Endothelial cell of umbilical vein (primary cell): ENCODE measurements at regions not wholly inside any gene's neighbourhood (a gene's known extent, or its start where the extent isn't known, plus 50 kb on each side); places are given as distances from the start of the nearest gene placed in this dataset.

Experiments
- BruUV-seq: library from RNA; stranded (reverse); fragments of 400-500 nt; replicated peaks from 2 replicates; lab custom pipeline; 2021; lab: Mats Ljungman, UMichigan
- CTCF ChIA-PET: fragments of 300-600, 350-600 bp; sonication (Branson Sonifier 250); formaldehyde crosslinking; loops from one replicate; lab custom pipeline; 2021; ENCODE audit warnings: antibody characterized with exemption, inconsistent platforms; lab: Charles Lee
- POLR2A ChIA-PET: fragments of 300-600, 350-600 bp; sonication (Branson Sonifier 250); formaldehyde crosslinking; loops from one replicate; lab custom pipeline; 2021; ENCODE audit warnings: antibody characterized with exemption, inconsistent platforms; lab: Charles Lee
- DNase-seq: peaks from one replicate; pipeline ENCODE4 v3.0.0-alpha.2; 2011; ENCODE audit warnings: low read depth, low spot score
- FAIRE-seq: peaks from 2 replicates; lab custom pipeline; 2011; peaks lifted over from hg19 to GRCh38; lab: Jason Lieb, UNC
- H2AFZ ChIP-seq: 2 replicates; pipeline ENCODE4 v1.6.0; 2012; ENCODE audit warnings: low read depth, low read length, control low read depth, inconsistent platforms
- H3K27ac ChIP-seq: 2 replicates; pipeline ENCODE4 v1.5.1; 2011; ENCODE audit warnings: low read depth, mild to moderate bottlenecking, control low read depth, low read length, moderate library complexity; ENCODE audit not compliant: insufficient read depth
- H3K27me3 ChIP-seq, 2 experiments: 2 replicates each; pipeline versions ENCODE4 v1.6.0 to v1.6.1; 2011; ENCODE audit warnings: low read length in 2 of 2, mixed read lengths in 1 of 2; ENCODE audit not compliant: control insufficient read depth in 2 of 2, insufficient read depth in 2 of 2
- H3K36me3 ChIP-seq, 2 experiments: 2 replicates in 1 of 2; 3 replicates in 1 of 2; pipeline ENCODE4 v1.5.1; 2011; ENCODE audit warnings: low read length in 2 of 2, mild to moderate bottlenecking in 1 of 2, moderate library complexity in 1 of 2; ENCODE audit not compliant: control insufficient read depth in 2 of 2, insufficient read depth in 2 of 2; ENCODE audit errors: extremely low read depth in 1 of 2
- H3K4me1 ChIP-seq: 3 replicates; pipeline ENCODE4 v1.5.1; 2011; ENCODE audit warnings: mild to moderate bottlenecking, low read length; ENCODE audit not compliant: control insufficient read depth, insufficient read depth; ENCODE audit errors: extremely low read depth
- H3K4me2 ChIP-seq: 2 replicates; pipeline ENCODE4 v1.6.1; 2011; ENCODE audit warnings: low read length, control low read depth, mixed read lengths; ENCODE audit not compliant: insufficient read depth
- H3K4me3 ChIP-seq, 3 experiments: fragments of 200-600 bp in 1 of 3; sonication (generic), shearing (Covaris generic) in 1 of 3; replicated peaks in 1 of 3; 2 replicates each; pipeline ENCODE4 v1.5.1; 2011 to 2016; ENCODE audit warnings: control low read depth in 3 of 3, low read length in 3 of 3, mild to moderate bottlenecking in 2 of 3, inconsistent platforms in 1 of 3, low read depth in 1 of 3, moderate library complexity in 1 of 3; ENCODE audit not compliant: insufficient read depth in 1 of 3
- H3K79me2 ChIP-seq: 2 replicates; pipeline ENCODE4 v1.6.0; 2012; ENCODE audit warnings: low read length, inconsistent platforms; ENCODE audit not compliant: control insufficient read depth, insufficient read depth
- H3K9ac ChIP-seq: replicated peaks from 2 replicates; pipeline ENCODE3; 2011; ENCODE audit warnings: low read length, control low read depth; ENCODE audit not compliant: insufficient read depth; ENCODE audit errors: extremely low read depth
- H3K9me1 ChIP-seq: replicated peaks from 3 replicates; pipeline ENCODE4 v1.6.0; 2011; ENCODE audit warnings: mild to moderate bottlenecking, low read length; ENCODE audit not compliant: control insufficient read depth, insufficient read depth; ENCODE audit errors: extremely low read depth
- H3K9me3 ChIP-seq: replicated peaks from 2 replicates; pipeline ENCODE4 v1.5.1; 2012; ENCODE audit warnings: low read length, inconsistent platforms; ENCODE audit not compliant: control insufficient read depth, insufficient read depth
- H4K20me1 ChIP-seq: replicated peaks from 2 replicates; pipeline ENCODE3; 2011; ENCODE audit warnings: mild to moderate bottlenecking, low read length; ENCODE audit not compliant: control insufficient read depth, insufficient read depth; ENCODE audit errors: extremely low read depth
- EZH2 ChIP-seq: IDR thresholded peaks from 2 replicates; pipeline ENCODE4 v1.6.1; 2012; ENCODE audit warnings: borderline replicate concordance, low read depth, mild to moderate bottlenecking, moderate library complexity, low read length, inconsistent platforms; ENCODE audit not compliant: severe bottlenecking
- FOS ChIP-seq: IDR thresholded peaks from 2 replicates; pipeline ENCODE4 v1.6.1; 2011; ENCODE audit warnings: mild to moderate bottlenecking, low read length, moderate library complexity, borderline replicate concordance; ENCODE audit not compliant: insufficient read depth
- GATA2 ChIP-seq: IDR thresholded peaks from 2 replicates; pipeline ENCODE4 v1.7.0; 2011; ENCODE audit warnings: low read depth, mild to moderate bottlenecking, moderate library complexity, mixed read lengths, low read length; ENCODE audit not compliant: insufficient read length, insufficient read depth
- JUN ChIP-seq: IDR thresholded peaks from 2 replicates; pipeline ENCODE4 v1.6.1; 2011; ENCODE audit warnings: borderline replicate concordance, low read depth; ENCODE audit not compliant: insufficient read length, insufficient read depth
- MYC ChIP-seq: IDR thresholded peaks from one replicate; pipeline ENCODE4 v1.6.1; 2011; ENCODE audit warnings: mild to moderate bottlenecking, low read depth, low read length
- POLR2A ChIP-seq: IDR thresholded peaks from 2 replicates; pipeline ENCODE4 v1.6.1; 2012; ENCODE audit warnings: low read depth, mild to moderate bottlenecking, control low read depth, low read length
- POLR2AphosphoS5 ChIP-seq: IDR thresholded peaks from 2 replicates; pipeline ENCODE4 v1.6.1; 2012; ENCODE audit warnings: low read depth, mild to moderate bottlenecking, control low read depth, low read length, moderate library complexity; ENCODE audit not compliant: insufficient read depth
- dilution Hi-C: fragments of 300-500 bp; cut with MboI; formaldehyde crosslinking; loops from one replicate; pipeline ENCODE4 v1.15.0; 2019; ENCODE audit warnings: low sequenced_read_pairs; ENCODE audit not compliant: extremely low pct_ligation_motif_present
- intact Hi-C: fragments of 100-400 bp; cut with micrococcal nuclease; formaldehyde crosslinking; loops from one replicate; pipeline ENCODE4 v1.10.0; 2022
- TF ChIP-seq, protein P1 (sequence below): IDR thresholded peaks from 2 replicates; pipeline ENCODE4 v1.6.1; 2011; ENCODE audit not compliant: insufficient read depth, insufficient read length
- TF ChIP-seq, protein P2 (sequence below), 2 donors: IDR thresholded peaks; 1 replicate in 1 of 2; 2 replicates in 1 of 2; pipeline ENCODE4 v1.5.1; 2011; ENCODE audit warnings: low read length in 2 of 2, mild to moderate bottlenecking in 2 of 2, moderate library complexity in 2 of 2, control low read depth in 1 of 2, inconsistent platforms in 1 of 2, low read depth in 1 of 2; ENCODE audit not compliant: insufficient read depth in 1 of 2; ENCODE audit errors: extremely low read depth in 1 of 2

DNA sequence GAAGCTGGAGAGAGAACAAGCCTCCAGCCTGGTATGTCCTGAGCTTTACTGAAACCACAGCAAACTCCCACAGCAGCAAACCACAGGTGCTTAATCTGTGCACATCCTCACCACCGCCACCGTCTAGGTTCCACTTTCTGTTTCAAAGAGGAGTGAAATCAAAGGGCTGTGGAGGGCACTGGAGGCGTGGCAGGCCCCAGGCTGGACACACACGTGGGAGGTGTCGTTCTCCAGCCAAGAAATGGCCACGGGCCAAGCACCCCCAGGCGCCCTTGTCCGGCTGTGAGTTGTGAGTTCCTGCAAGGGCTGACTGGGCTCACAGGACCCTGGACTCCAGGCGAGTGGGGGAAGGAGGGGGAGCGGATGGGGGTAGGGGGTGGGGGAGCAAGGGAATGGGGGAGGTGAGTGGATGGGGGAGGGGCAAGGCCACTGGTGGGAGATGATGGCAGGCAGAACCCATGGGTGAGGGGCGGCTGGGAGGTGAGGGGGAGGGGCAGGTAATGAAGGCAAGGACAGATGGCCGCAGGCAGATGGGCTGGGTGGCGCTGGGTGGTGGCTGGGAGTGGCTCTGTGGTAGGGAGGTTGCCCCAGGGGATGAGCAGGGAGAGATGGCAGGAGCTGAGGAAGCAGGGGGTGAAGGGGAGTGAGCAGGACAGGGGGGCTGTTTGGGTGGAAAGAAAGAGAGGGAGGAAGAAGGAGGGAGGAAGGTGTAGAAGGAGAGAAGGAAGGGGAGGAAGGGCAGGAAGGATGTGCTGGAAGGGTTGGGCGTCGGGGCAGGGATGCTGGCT lies 86.7 kb downstream of the NCOR2 start:
- Histone ChIP-seq H3K9me3 (no peaks in the 10 kb centered on the region), H3K9me1 (no peaks in the 10 kb centered on the region), H3K27me3 (no peaks in the 10 kb centered on the region), H3K4me2 (no peak overlapping the region), H3K4me3 (no peak overlapping the region), H3K36me3 (peaks cover 2 to 3% of the 10 kb centered on the region in 2 experiments), H4K20me1 (no peaks in the 10 kb centered on the region), H3K9ac (no peak overlapping the region), H3K4me1 (no peaks in the 10 kb centered on the region), H3K27ac (no peak overlapping the region), H2AFZ (no peak overlapping the region), H3K79me2 (no peaks in the 10 kb centered on the region)
- intact Hi-C loops (no loop called here), dilution Hi-C loops (no loop called here)
- FAIRE-seq (no peak), DNase-seq (no peak)
- no peak for TF ChIP-seq POLR2AphosphoS5
- TF ChIP-seq POLR2A = no peak
- TF ChIP-seq, protein P1, sequence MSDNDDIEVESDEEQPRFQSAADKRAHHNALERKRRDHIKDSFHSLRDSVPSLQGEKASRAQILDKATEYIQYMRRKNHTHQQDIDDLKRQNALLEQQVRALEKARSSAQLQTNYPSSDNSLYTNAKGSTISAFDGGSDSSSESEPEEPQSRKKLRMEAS = no peak
- TF ChIP-seq JUN = no peak
- TF ChIP-seq, protein P2, sequence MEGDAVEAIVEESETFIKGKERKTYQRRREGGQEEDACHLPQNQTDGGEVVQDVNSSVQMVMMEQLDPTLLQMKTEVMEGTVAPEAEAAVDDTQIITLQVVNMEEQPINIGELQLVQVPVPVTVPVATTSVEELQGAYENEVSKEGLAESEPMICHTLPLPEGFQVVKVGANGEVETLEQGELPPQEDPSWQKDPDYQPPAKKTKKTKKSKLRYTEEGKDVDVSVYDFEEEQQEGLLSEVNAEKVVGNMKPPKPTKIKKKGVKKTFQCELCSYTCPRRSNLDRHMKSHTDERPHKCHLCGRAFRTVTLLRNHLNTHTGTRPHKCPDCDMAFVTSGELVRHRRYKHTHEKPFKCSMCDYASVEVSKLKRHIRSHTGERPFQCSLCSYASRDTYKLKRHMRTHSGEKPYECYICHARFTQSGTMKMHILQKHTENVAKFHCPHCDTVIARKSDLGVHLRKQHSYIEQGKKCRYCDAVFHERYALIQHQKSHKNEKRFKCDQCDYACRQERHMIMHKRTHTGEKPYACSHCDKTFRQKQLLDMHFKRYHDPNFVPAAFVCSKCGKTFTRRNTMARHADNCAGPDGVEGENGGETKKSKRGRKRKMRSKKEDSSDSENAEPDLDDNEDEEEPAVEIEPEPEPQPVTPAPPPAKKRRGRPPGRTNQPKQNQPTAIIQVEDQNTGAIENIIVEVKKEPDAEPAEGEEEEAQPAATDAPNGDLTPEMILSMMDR (IDR thresholded peaks at IDR 0.05; ENCODE audit: extremely low read depth in 1 of 2, insufficient read depth in 1 of 2, low read depth in 1 of 2, low read length in 2 of 2) = no peak
- no peak for TF ChIP-seq GATA2
- no peak for TF ChIP-seq MYC
- TF ChIP-seq FOS = no peak
- no peak for TF ChIP-seq EZH2
- ChIA-PET CTCF (interaction anchor here (0.8 kb wide), 1 partner anchor 88 kb away, joined by 3 read pairs; no protein-coding TSS in a partner anchor), POLR2A (interaction anchor here (0.6 kb wide), 1 partner anchor 34 kb away, joined by 9 read pairs; no protein-coding TSS in a partner anchor)
- no TSS peak for BruUV-seq
